Ovary (tissue), 3 donors: ENCODE measurements at regions not wholly inside any gene's neighbourhood (a gene's known extent, or its start where the extent isn't known, plus 50 kb on each side); places are given as distances from the start of the nearest gene placed in this dataset.

Experiments used
- EP300 ChIP-seq: sonication (generic); formaldehyde crosslinking; IDR thresholded peaks from one replicate; pipeline ENCODE4 v1.6.1; 2017; ENCODE audit warnings: antibody characterized with exemption
- POLR2A ChIP-seq: fragments of 450-650 bp; IDR thresholded peaks from one replicate; pipeline ENCODE4 v1.6.1; 2017; ENCODE audit warnings: antibody characterized with exemption, mild to moderate bottlenecking, moderate library complexity
- TF ChIP-seq, protein P1 (sequence below), 3 donors: fragments of 450-650 bp in 2 of 3; fragments of 200-600 bp in 1 of 3; IDR thresholded peaks; one replicate each; pipeline versions ENCODE4 v1.5.1 to v1.8.0; 2016 to 2022; ENCODE audit warnings: antibody characterized with exemption in 3 of 3, mild to moderate bottlenecking in 1 of 3
- donor health status: DM: no; HTN: no; CAD: no.

DNA sequence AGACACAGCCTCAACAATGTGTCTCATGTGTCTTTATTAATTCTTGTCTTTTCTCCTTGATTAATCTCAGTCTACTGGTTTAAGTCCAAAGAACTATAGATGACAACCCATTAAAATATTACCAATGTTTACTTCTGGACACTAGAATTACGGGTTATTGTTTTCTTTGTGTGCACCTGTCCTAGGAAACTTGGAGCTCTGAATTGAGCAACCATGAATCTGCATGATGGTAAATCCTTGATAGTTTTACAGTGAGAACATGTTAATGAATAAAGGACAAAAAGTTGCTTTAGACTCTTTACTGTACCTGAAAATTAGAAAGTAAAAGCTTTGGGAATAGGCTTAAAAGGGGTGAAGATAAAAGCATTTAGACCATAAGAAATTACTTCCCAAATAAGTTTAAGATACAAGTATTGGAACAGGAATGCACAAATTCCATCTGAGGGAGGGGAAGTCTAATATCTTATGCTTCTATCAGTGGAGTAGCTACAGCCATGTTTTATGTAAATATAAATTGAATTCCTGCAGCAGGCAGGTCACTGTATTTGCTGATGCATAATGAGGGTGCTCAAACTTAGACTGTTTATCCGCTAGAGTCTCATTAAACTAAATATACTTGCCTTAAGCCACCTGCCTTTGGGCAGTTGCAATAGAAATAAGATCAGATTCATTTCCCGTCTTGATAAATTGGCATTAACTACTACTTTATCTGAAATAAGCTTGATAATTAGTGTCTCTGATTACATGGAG, 603.7 kb upstream of the GCFC2 start:
- TF ChIP-seq, protein P1, sequence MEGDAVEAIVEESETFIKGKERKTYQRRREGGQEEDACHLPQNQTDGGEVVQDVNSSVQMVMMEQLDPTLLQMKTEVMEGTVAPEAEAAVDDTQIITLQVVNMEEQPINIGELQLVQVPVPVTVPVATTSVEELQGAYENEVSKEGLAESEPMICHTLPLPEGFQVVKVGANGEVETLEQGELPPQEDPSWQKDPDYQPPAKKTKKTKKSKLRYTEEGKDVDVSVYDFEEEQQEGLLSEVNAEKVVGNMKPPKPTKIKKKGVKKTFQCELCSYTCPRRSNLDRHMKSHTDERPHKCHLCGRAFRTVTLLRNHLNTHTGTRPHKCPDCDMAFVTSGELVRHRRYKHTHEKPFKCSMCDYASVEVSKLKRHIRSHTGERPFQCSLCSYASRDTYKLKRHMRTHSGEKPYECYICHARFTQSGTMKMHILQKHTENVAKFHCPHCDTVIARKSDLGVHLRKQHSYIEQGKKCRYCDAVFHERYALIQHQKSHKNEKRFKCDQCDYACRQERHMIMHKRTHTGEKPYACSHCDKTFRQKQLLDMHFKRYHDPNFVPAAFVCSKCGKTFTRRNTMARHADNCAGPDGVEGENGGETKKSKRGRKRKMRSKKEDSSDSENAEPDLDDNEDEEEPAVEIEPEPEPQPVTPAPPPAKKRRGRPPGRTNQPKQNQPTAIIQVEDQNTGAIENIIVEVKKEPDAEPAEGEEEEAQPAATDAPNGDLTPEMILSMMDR (IDR thresholded peaks at IDR 0.05) = no peak
- no peak for TF ChIP-seq POLR2A
- TF ChIP-seq EP300 = no peak
